ENCODE measurements at regions not wholly inside any gene's neighbourhood (a gene's known extent, or its start where the extent isn't known, plus 50 kb on each side); places are given as distances from the start of the nearest gene placed in this dataset.
"Not testable (repeated sequence)": the region's sequence is repeated elsewhere in the genome, so short reads cannot be mapped to it uniquely, and the experiment has no call there.

DNA sequence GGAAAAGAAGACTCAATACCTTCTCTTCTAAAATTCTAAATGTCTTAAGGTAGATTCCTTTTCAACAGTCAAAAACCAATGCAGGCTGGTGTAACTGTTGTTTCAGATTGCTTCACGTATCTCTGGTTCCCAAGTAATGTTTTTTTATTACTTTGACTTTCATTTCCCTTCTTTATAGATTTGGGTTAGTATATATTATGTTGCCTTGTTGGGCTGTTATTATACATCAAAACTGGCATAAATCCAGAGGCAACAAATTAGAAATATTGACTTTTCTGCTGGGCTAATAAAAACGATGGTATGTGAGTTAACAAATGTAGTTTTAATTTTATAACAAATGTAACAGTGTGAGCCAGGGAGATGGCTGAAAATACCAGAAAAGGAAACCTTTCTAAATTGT, 444.7 kb upstream of the TENM3 start:
- DNase-seq (ENCODE audit: low read depth), result no peak
- TF ChIP-seq, protein P1, sequence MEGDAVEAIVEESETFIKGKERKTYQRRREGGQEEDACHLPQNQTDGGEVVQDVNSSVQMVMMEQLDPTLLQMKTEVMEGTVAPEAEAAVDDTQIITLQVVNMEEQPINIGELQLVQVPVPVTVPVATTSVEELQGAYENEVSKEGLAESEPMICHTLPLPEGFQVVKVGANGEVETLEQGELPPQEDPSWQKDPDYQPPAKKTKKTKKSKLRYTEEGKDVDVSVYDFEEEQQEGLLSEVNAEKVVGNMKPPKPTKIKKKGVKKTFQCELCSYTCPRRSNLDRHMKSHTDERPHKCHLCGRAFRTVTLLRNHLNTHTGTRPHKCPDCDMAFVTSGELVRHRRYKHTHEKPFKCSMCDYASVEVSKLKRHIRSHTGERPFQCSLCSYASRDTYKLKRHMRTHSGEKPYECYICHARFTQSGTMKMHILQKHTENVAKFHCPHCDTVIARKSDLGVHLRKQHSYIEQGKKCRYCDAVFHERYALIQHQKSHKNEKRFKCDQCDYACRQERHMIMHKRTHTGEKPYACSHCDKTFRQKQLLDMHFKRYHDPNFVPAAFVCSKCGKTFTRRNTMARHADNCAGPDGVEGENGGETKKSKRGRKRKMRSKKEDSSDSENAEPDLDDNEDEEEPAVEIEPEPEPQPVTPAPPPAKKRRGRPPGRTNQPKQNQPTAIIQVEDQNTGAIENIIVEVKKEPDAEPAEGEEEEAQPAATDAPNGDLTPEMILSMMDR (IDR thresholded peaks at IDR 0.05; ENCODE audit: insufficient read depth, low read length), result no peak
- H3K4me3 ChIP-seq (ENCODE audit: low read depth, low read length), result no peak overlapping the region

DNA sequence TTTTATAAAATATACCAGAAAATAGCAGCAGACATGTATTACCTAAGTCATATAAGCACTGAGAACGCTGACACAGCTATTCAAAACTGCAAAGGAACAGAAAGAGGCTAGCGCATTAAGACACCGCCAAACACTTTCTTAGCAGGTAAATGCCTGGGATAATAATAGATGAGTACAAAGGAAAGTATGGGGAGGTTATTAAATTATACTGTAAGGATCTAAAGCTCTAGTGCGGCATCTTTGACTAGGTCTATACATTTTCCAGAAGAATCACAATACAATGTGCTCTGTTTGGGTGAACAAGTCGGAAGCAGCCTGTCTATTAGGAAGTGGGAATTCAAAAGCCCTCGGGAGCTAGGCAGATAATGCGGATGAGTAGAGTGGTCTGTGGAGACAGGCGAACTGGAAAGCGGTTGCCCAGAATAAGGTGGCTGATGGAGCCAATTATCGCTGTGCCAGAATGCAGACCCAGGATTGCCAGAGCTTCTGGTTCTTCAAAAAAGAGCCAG, 443.6 kb upstream of the TENM3 start:
- TF ChIP-seq, protein P1 (IDR thresholded peaks at IDR 0.05; ENCODE audit: insufficient read depth, low read length), result no peak
- no peak overlapping the region for H3K4me3 ChIP-seq (ENCODE audit: low read depth, low read length)
- DNase-seq (ENCODE audit: low read depth), result no peak

DNA sequence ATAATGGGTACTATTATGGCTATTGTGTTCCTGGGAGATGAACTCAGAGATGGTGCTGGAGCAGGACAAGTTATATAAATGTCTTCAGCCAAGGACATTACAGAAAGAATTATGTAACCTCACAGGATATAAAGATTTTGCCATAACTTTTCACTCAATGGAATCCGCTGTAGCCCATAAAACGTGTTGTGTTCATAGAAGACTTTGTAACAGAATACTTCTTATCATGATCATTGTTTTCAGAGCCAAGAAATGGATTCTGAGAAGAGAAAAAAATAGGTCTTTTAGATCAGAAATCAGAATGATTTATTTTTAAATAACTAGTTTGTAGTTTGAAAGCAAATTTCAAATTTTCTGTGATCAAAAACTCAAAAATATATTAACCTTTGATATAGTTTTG, 441.0 kb upstream of the TENM3 start:
- DNase-seq (ENCODE audit: low read depth), result no peak
- H3K4me3 ChIP-seq (ENCODE audit: low read depth, low read length), result no peak overlapping the region
- TF ChIP-seq, protein P1 (IDR thresholded peaks at IDR 0.05; ENCODE audit: insufficient read depth, low read length), result no peak

DNA sequence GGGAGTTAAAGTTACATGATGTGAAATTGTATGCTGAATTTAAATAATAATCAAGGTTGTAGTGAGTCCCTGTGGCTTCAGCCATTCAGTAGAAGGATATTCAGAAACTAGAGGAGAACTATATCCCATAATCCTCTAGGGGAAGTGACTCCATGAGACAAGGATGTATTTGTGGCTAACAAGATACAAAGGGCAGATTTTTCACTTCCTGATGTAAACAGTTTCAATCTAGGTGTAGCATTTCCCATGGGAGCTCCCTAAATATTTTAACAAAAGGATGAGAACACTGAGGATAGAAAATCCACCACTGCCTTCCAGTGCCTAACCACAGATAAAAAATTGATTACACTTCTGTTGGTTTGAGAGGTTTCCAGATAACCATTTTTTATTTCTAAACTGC, 435.4 kb upstream of the TENM3 start:
- TF ChIP-seq, protein P1 (IDR thresholded peaks at IDR 0.05; ENCODE audit: insufficient read depth, low read length), result no peak
- H3K4me3 ChIP-seq (ENCODE audit: low read depth, low read length), result no peak overlapping the region
- DNase-seq (ENCODE audit: low read depth), result peak; percentile 2

DNA sequence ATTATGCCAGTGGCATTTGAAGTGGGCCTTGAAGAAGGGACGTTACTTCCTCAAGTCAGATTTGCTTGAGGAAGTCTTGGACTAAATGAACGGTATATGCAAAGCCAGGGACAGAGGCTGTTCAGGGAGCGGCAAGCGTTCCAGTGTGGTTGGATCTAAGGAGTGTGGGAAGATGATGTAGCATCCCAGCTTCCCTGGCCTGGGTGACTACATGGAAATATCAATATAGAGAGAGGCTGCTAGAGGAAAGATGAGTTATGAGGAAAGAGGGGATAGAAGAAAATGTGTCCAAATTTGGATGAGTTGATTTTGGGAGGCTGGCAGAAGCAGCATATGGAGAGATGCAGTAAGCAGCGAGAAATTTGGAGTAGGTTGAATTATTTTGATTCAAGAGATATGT, 432.5 kb upstream of the TENM3 start:
- no peak for DNase-seq (ENCODE audit: low read depth)
- no peak overlapping the region for H3K4me3 ChIP-seq (ENCODE audit: low read depth, low read length)
- TF ChIP-seq, protein P1 (IDR thresholded peaks at IDR 0.05; ENCODE audit: insufficient read depth, low read length), result no peak

DNA sequence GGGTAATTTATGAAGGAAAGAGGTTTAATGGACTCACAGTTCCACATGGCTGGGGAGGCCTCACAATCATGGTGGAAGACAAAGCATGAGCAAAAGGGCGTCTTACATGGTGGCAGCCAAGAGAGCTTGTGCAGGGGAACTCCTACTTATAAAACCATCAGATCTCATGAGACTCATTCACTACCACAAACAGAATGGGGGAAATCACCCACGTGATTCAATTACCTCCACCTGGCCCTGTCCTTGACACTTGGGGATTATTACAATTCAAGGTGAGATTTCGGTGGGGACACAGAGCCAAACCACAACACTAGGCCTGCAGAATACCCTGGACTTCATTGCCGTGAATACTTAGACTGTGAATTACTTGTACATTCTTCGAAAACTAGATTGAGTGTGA, 431.7 kb upstream of the TENM3 start:
- H3K4me3 ChIP-seq (ENCODE audit: low read depth, low read length); DNase-seq (ENCODE audit: low read depth): not testable (repeated sequence)

DNA sequence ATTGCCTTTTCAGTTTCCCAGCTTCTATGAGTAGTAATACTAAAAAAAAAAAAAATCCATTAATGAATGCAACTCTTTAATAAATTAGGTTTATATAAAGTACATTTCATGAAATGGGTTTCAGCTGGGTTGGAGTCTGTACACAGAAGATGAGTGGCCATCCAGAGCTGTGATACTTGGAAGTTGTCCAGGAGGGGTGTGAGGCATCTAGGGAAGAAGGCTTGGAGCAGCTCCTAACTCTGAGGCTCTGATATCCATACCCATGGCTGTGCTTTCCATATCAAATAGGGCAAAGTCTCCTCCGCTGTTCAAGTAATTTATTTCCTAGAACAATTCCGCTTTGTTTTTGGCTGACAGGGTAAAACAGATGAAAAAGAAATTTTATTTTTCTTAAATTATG, 423.3 kb upstream of the TENM3 start:
- peak; percentile 12 for DNase-seq (ENCODE audit: low read depth)
- TF ChIP-seq, protein P1 (IDR thresholded peaks at IDR 0.05; ENCODE audit: insufficient read depth, low read length), result no peak
- no peak overlapping the region for H3K4me3 ChIP-seq (ENCODE audit: low read depth, low read length)
